Activated CD8-positive, alpha-beta memory T cell treated with anti-CD3 and anti-CD28 coated beads, Interleukin-2, amount 10 ng/mL, durations not matched to agents 7 days and 5 days (primary cell): ENCODE measurements at regions not wholly inside any gene's neighbourhood (a gene's known extent, or its start where the extent isn't known, plus 50 kb on each side); places are given as distances from the start of the nearest gene placed in this dataset.

Experiments used
- ATAC-seq: fragments of 150-1000 bp; cut with Tn5 transposase; one replicate; pipeline ENCODE4 v1.10.0; 2021; ENCODE audit warnings: moderate library complexity
- CTCF ChIA-PET: fragments of 350-600 bp; sonication (Branson Sonifier 250); formaldehyde crosslinking; loops from one replicate; lab custom pipeline; 2021; ENCODE audit warnings: antibody characterized with exemption; lab: Charles Lee
- DNase-seq: peaks from one replicate; pipeline ENCODE4 v3.0.0-alpha.2; 2020
- H3K27ac Mint-ChIP-seq: one replicate; pipeline ENCODE4 v1.8.0; 2021; ENCODE audit warnings: mild to moderate bottlenecking, mixed read lengths
- H3K27me3 Mint-ChIP-seq: one replicate; pipeline ENCODE4 v1.8.0; 2021; ENCODE audit warnings: mixed read lengths
- H3K36me3 Mint-ChIP-seq: one replicate; pipeline ENCODE4 v1.8.0; 2021; ENCODE audit warnings: mild to moderate bottlenecking, mixed read lengths
- H3K4me1 Mint-ChIP-seq: one replicate; pipeline ENCODE4 v1.8.0; 2021; ENCODE audit warnings: mixed read lengths
- H3K4me3 Mint-ChIP-seq: one replicate; pipeline ENCODE4 v1.8.0; 2021; ENCODE audit warnings: mild to moderate bottlenecking, moderate library complexity, mixed read lengths
- H3K9me3 Mint-ChIP-seq: one replicate; pipeline ENCODE4 v1.8.0; 2022; ENCODE audit warnings: low read depth, mixed read lengths

DNA sequence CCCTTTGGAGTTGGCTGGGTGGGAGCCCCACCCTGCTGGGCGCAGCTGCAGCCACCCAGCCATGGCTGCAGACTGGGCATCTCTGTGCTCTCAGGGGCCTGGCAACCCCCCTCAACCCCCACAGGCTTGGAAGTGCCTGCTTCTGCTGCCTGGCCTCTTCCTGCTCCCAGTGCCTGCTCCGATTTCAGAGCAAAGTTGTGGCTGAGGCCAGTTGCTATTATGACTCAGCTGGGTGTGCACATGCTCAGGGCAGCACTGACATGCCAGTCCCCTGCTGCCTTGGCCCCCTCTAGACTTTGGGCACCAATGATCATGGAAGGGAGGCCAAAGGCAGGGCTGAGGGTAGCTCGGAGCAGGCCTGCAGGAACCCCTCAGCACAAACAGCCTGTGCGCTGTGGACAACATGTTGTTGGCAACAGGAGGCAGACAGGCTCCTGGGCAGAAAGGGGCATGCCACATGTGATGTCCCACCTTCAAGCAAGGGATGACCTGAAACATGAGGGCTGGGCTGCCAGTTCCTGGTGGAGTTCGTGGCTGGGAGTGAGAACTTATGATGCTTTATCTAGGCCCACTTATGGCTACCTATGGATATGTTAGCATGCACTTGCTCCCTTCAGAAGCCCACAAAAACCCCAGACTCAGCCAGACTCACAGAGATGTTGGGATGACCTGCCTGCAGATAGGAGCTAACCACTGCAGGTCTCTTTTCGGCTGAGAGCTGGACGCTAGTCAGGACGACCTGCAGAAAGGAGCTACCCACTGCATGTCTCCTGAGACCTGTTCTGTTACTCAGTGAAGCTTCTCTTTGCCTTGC is 96.4 kb upstream of the AMOTL1 start:
- ATAC-seq: no peak
- no peaks in the 10 kb centered on the region for H3K36me3 Mint-ChIP-seq
- H3K27ac Mint-ChIP-seq: no peak overlapping the region
- no peaks in the 10 kb centered on the region for H3K9me3 Mint-ChIP-seq
- peaks cover 3% of the 10 kb centered on the region for H3K27me3 Mint-ChIP-seq
- CTCF ChIA-PET: interaction anchor here (0.5 kb wide), 1 partner anchor 71 kb away, joined by 3 read pairs; no protein-coding TSS in a partner anchor
- no peaks in the 10 kb centered on the region for H3K4me1 Mint-ChIP-seq
- DNase-seq: no peak
- no peak overlapping the region for H3K4me3 Mint-ChIP-seq

DNA sequence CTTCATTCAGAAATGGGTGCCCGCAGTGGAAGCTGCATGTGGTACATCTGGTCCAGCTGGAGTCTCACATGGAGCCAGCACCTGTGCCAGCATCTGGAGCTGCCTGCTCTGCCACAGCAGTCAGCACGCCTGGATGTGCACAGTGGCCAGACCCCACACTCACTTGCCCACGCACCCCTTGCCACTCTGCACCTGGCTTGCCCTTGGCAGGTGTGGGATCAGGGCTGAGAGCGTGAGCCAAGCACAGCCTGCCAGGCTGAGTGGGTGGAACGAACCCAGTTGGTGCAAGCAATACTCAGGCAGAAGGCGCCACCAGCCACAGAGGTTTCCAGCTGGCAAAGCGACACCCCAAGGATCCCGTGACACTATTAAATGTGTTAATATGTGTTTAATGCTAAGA is 95.5 kb upstream of the AMOTL1 start:
- Mint-ChIP-seq H3K27me3 (no peaks in the 10 kb centered on the region), H3K9me3 (no peaks in the 10 kb centered on the region), H3K4me3 (no peak overlapping the region), H3K4me1 (no peaks in the 10 kb centered on the region), H3K27ac (no peak overlapping the region), H3K36me3 (no peaks in the 10 kb centered on the region)
- ATAC-seq (no peak), DNase-seq (no peak)
- CTCF ChIA-PET: no interaction called here

DNA sequence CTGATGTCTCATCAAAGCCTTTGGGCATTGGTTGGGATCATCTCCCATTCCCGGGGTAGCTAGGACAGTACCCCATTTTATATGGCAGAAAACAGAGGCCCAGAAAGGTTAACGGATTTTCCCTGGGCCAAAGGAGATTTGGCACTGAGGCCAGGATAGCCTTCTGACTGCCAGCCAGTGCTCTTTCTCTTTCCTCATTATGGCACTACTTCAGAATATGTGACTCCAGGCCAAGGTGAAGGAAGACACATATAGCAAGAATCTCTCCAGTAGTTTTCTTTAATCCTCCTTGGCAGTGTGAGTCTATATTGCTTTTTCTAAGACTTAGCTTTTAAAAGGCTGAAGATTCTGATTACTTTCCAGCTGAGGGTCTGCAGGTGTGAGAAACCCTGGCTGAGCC is 94.8 kb upstream of the AMOTL1 start:
- no peaks in the 10 kb centered on the region for H3K9me3 Mint-ChIP-seq
- H3K27ac Mint-ChIP-seq: no peak overlapping the region
- DNase-seq (no peak), ATAC-seq (no peak)
- H3K36me3 Mint-ChIP-seq: no peaks in the 10 kb centered on the region
- H3K4me3 Mint-ChIP-seq: no peak overlapping the region
- CTCF ChIA-PET: no interaction called here
- H3K27me3 Mint-ChIP-seq: no peaks in the 10 kb centered on the region
- H3K4me1 Mint-ChIP-seq: no peaks in the 10 kb centered on the region

DNA sequence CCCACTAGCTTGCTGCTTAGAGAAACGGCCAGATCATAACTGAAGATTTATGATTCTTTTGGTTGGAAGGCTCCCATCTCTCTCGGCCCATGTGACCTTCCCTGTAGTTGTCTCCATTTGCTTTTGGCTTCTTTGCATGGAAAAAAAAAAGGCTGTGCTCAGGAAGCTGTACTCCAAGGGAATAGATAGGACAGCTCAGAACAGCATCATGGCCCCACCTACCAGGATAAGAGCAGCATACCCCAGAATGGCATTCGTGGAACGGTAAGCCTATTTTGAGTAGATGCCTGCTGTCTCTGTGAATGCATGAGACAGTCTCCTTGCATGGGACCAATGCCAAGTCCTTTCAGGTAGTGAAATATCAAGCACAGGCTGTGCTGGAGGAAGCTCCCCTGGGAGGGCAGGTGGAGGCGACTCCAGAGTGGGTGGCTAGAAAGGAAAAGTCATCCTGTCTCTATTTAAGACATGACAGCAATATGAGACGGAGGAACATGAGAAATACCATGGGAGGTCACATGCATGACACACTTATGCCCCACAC is 94.1 kb upstream of the AMOTL1 start:
- Mint-ChIP-seq H3K4me1 (no peaks in the 10 kb centered on the region), H3K27me3 (no peaks in the 10 kb centered on the region), H3K36me3 (no peaks in the 10 kb centered on the region), H3K4me3 (no peak overlapping the region), H3K9me3 (no peaks in the 10 kb centered on the region), H3K27ac (no peak overlapping the region)
- CTCF ChIA-PET: interaction anchor here (0.6 kb wide), 1 partner anchor 292 kb away, joined by 3 read pairs; no protein-coding TSS in a partner anchor
- no peak for DNase-seq
- no peak for ATAC-seq

DNA sequence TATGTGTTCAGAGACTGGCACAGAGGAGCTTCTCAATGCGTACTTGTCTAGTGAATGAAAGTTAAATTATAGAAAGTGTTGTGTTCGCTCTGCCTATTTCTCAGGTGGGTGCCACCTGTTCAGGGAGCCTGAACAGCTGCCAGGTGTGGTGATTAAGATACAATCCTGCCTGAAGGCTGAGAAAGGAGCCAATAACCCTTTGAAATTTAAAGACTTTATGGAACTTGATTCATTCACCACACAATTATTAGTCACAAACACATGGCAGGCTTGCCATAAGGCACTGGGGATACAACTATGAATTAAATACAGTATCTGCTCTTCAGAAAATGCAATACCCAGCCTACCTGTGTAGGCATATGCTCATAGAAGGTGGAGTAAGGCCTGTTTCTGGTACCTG is 92.9 kb upstream of the AMOTL1 start:
- Mint-ChIP-seq H3K9me3 (no peaks in the 10 kb centered on the region), H3K4me1 (no peaks in the 10 kb centered on the region), H3K27ac (no peak overlapping the region), H3K27me3 (no peaks in the 10 kb centered on the region), H3K36me3 (no peaks in the 10 kb centered on the region), H3K4me3 (no peak overlapping the region)
- CTCF ChIA-PET: no interaction called here
- DNase-seq (no peak), ATAC-seq (no peak)

- Mint-ChIP-seq H3K4me3 (no peak overlapping the region), H3K4me1 (no peaks in the 10 kb centered on the region), H3K36me3 (no peaks in the 10 kb centered on the region), H3K27me3 (no peaks in the 10 kb centered on the region), H3K9me3 (no peaks in the 10 kb centered on the region), H3K27ac (no peak overlapping the region)
- no peak for DNase-seq
- ATAC-seq: no peak
- CTCF ChIA-PET: no interaction called here
These were observed 92.3 kb upstream of the AMOTL1 start for GRCh38 chr11:94675813-94676212.

GRCh38 chr11:94676814-94677213 is 91.3 kb upstream of the AMOTL1 start:
- no peak for DNase-seq
- no peak overlapping the region for H3K27ac Mint-ChIP-seq
- no peaks in the 10 kb centered on the region for H3K36me3 Mint-ChIP-seq
- no peaks in the 10 kb centered on the region for H3K9me3 Mint-ChIP-seq
- H3K27me3 Mint-ChIP-seq: peaks cover 2% of the 10 kb centered on the region
- no peaks in the 10 kb centered on the region for H3K4me1 Mint-ChIP-seq
- CTCF ChIA-PET: no interaction called here
- no peak for ATAC-seq
- no peak overlapping the region for H3K4me3 Mint-ChIP-seq

DNA sequence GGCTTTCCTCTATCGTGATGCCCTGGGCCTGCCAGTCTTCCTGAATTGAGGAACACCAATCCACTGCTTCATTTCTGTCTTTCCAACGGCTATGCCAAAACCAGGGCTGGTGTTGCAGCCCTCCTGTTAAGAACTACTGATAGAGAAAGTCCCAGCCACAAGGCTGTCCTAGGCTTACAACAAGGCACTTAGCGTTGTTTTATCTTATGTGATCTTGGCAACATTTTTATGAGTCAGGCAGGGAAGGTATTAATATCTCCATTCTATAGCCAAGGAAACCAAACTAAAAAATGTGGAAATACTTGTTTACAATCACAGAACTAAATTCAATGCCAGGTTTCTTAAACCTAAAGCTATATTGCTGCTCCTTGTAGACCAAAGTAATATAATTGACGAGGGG is 89.9 kb upstream of the AMOTL1 start:
- Mint-ChIP-seq H3K36me3 (no peaks in the 10 kb centered on the region), H3K9me3 (no peaks in the 10 kb centered on the region), H3K4me3 (no peak overlapping the region), H3K27me3 (peaks cover 3% of the 10 kb centered on the region), H3K4me1 (no peaks in the 10 kb centered on the region), H3K27ac (no peak overlapping the region)
- DNase-seq: no peak
- CTCF ChIA-PET: no interaction called here
- no peak for ATAC-seq

DNA sequence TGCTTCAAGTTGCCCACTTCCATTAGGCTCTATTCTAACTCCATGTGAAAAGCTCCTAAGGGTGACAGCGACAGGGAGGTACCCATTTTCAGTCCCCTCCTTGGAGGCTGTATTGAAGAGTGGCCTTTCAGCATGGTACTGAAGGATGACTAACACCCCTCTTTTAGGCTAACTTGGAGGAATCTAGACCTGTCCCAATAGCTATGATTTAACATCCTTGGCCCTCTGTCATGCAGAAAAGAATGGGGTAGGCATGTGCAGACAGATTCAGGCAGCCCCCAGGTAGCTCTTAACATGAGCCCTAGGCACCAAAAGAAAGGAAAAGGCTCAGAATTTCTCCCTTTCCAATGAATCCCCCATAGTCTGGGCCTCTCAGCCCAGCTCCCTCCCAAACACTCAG is 89.3 kb upstream of the AMOTL1 start:
- no peaks in the 10 kb centered on the region for H3K9me3 Mint-ChIP-seq
- H3K4me3 Mint-ChIP-seq: no peak overlapping the region
- DNase-seq: no peak
- no peak overlapping the region for H3K27ac Mint-ChIP-seq
- no peaks in the 10 kb centered on the region for H3K4me1 Mint-ChIP-seq
- CTCF ChIA-PET: no interaction called here
- no peak for ATAC-seq
- peaks cover 6% of the 10 kb centered on the region for H3K27me3 Mint-ChIP-seq
- H3K36me3 Mint-ChIP-seq: no peaks in the 10 kb centered on the region

DNA sequence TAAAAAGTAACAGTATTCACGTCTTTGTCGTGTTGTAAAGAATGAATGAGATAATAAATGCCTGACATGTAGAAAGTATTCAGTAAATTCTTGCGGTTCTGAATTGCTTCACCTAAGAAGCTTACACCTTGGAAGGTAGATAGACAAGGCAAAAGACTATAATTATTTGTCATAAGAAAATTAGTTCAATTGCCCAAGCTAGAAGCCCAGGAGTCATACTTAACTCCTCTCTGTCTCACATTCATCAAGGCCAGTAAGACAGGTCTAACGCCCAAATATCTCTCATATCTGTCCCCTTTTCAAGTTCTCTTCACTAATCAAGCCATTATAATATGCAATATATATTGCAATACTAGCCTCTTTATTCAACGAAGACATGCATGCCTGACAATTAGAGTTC is 87.7 kb upstream of the AMOTL1 start:
- Mint-ChIP-seq H3K4me1 (no peaks in the 10 kb centered on the region), H3K36me3 (no peaks in the 10 kb centered on the region), H3K27me3 (peaks cover 7% of the 10 kb centered on the region), H3K9me3 (no peaks in the 10 kb centered on the region), H3K27ac (no peak overlapping the region), H3K4me3 (no peak overlapping the region)
- ATAC-seq (no peak), DNase-seq (no peak)
- CTCF ChIA-PET: no interaction called here

DNA sequence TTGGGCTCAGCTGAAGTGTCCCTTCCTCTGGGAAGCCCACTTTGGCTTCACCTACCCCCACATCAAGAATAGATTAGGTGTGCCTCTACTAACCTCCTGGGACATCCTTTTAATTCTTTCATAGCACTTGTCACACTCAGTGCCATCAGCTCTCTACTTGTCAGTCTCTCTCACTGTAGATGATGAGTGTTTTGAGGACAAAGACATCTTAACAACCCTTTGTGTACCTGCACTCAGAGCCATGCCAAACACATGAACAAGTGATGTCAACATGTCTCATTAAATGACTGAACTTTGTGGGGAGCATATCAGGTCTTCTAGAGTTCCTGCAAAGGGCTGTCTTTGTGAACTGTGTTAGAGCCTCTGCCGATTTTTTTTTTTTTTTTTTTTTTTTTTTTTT is 87.0 kb upstream of the AMOTL1 start:
- Mint-ChIP-seq H3K36me3 (no peaks in the 10 kb centered on the region), H3K27ac (no peak overlapping the region), H3K4me3 (no peak overlapping the region), H3K27me3 (peaks cover 9% of the 10 kb centered on the region), H3K4me1 (no peaks in the 10 kb centered on the region), H3K9me3 (no peaks in the 10 kb centered on the region)
- CTCF ChIA-PET: no interaction called here
- ATAC-seq (no peak), DNase-seq (no peak)

- no peak overlapping the region for H3K4me3 Mint-ChIP-seq
- H3K27ac Mint-ChIP-seq: no peak overlapping the region
- no peaks in the 10 kb centered on the region for H3K36me3 Mint-ChIP-seq
- no peaks in the 10 kb centered on the region for H3K9me3 Mint-ChIP-seq
- no peaks in the 10 kb centered on the region for H3K4me1 Mint-ChIP-seq
- DNase-seq (no peak), ATAC-seq (no peak)
- H3K27me3 Mint-ChIP-seq: peaks cover 9% of the 10 kb centered on the region
- CTCF ChIA-PET: no interaction called here
These were observed 86.3 kb upstream of the AMOTL1 start for GRCh38 chr11:94681852-94682251.

DNA sequence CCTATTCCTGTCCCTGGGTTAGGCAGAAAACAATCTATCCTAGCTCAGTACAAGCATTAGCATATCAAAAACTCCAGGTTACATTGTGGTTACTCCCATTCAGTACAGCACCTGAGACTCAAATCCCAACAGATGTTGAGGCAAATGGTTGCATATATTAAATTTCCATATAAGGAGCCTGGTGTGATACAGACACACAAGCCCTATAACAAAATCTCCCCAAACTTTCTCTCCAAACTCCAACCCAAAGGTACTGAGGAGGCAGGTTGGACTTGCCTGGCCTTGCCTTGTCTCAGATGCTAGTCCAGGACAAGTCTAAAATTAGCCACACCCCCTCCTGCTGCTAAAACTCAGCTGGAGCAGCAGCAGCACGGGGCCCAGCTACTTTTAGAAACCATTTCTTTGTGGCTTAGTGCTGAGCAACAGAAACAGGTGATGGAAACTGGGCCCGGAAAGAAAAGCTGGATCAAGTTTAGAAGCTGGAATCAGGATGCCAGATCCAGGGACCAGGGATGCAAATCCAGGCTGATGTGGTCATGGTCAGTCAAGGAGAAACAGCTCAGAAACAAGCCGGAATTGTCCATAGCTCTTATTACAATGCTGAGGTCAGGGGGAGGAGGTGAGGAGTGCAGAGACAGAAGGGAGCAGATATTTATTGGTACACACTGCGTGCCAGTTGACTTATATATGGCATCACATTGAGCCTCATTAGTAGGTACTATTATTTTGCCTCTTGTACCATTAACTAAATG is 73.7 kb upstream of the AMOTL1 start:
- Mint-ChIP-seq H3K27ac (no peak overlapping the region), H3K4me1 (no peaks in the 10 kb centered on the region), H3K36me3 (no peaks in the 10 kb centered on the region), H3K4me3 (no peak overlapping the region), H3K9me3 (no peaks in the 10 kb centered on the region), H3K27me3 (peaks cover 14% of the 10 kb centered on the region)
- DNase-seq (no peak), ATAC-seq (no peak)
- CTCF ChIA-PET: no interaction called here

DNA sequence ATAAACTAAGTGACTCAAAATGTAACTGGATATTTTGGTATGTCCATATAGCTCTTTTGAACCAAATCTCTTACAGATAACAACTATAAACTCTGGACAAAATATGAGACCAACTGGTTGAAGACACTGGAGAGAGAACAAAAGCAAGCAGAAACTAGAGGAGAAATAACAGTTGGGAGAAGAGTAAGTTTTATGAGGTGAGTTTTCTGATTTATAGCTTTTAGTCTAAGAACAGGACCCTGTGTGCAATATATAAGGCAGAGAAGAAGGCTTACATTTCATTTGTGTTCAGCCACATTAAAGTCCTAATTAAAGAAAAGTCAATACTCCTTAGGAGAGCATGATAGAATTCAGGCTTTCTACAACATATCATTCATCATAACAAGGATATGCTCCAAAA is 71.0 kb upstream of the AMOTL1 start:
- no peak for DNase-seq
- H3K27me3 Mint-ChIP-seq: peaks cover 14% of the 10 kb centered on the region
- H3K36me3 Mint-ChIP-seq: no peaks in the 10 kb centered on the region
- no peaks in the 10 kb centered on the region for H3K9me3 Mint-ChIP-seq
- CTCF ChIA-PET: no interaction called here
- ATAC-seq: no peak
- H3K4me1 Mint-ChIP-seq: no peaks in the 10 kb centered on the region
- no peak overlapping the region for H3K27ac Mint-ChIP-seq
- no peak overlapping the region for H3K4me3 Mint-ChIP-seq
